Immature natural killer cell (primary cell): ENCODE measurements at regions not wholly inside any gene's neighbourhood (a gene's known extent, or its start where the extent isn't known, plus 50 kb on each side); places are given as distances from the start of the nearest gene placed in this dataset.

Experiments used
- DNase-seq, 3 donors: peaks; one replicate each; pipeline ENCODE4 v3.0.0; 2022; ENCODE audit warnings: mixed read lengths in 1 of 3
- H3K27ac Mint-ChIP-seq, 6 donors: one replicate each; pipeline ENCODE4 v1.8.0; 2020; ENCODE audit warnings: mixed read lengths in 6 of 6, mild to moderate bottlenecking in 5 of 6, inconsistent platforms in 4 of 6, moderate library complexity in 3 of 6
- H3K27me3 Mint-ChIP-seq, 3 donors: one replicate each; pipeline ENCODE4 v1.8.0; 2020 to 2021; ENCODE audit warnings: low read depth in 3 of 3, mild to moderate bottlenecking in 3 of 3, mixed read lengths in 3 of 3, moderate library complexity in 3 of 3, inconsistent platforms in 1 of 3
- H3K36me3 Mint-ChIP-seq, 3 donors: one replicate each; pipeline ENCODE4 v1.8.0; 2020; ENCODE audit warnings: mixed read lengths in 3 of 3, inconsistent platforms in 2 of 3, mild to moderate bottlenecking in 2 of 3
- H3K4me1 Mint-ChIP-seq, 2 donors: one replicate each; pipeline ENCODE4 v1.8.0; 2020; ENCODE audit warnings: inconsistent platforms in 2 of 2, mild to moderate bottlenecking in 2 of 2, mixed read lengths in 2 of 2, moderate library complexity in 1 of 2
- H3K4me3 Mint-ChIP-seq, 5 donors: one replicate each; pipeline ENCODE4 v1.8.0; 2020; ENCODE audit warnings: mild to moderate bottlenecking in 5 of 5, mixed read lengths in 5 of 5, inconsistent platforms in 3 of 5, moderate library complexity in 3 of 5
- H3K9me3 Mint-ChIP-seq, 6 donors: one replicate each; pipeline ENCODE4 v1.8.0; 2020; ENCODE audit warnings: mild to moderate bottlenecking in 6 of 6, mixed read lengths in 6 of 6, inconsistent platforms in 4 of 6, moderate library complexity in 3 of 6

DNA sequence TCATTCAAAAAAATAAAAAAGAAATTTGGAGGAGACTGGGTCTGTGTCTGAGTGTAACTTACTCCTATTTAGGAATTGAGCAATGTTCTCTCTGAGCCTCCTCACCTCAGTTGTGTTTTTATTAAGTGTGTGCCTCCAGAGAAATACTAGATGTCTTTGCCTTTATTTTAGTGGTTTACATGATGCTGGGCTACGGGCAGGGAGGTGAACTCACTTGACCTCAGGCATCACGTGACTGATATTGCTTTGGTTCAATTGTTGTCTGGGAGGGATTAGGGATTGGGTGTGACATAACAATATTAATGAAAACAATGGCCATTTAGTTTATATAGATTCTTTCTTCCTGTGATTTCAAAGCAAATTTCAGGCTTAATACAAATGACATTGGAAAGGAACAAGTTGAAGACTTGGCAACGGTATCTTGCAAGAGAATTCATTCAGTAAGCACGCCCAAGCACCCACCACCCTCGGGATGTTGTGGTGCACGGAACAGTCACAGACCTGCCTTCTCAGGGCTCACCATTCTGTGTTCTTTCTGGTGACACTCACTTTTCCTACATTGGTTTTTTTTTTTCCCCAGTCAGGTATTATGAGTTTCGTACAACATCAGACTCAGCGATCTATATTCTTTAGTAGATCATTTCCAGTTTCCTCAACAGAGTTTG lies 77.5 kb downstream of the BMP4 start:
- peaks cover 0 to 3% (median 0%) of the 10 kb centered on the region in 3 donors for H3K36me3 Mint-ChIP-seq
- H3K27me3 Mint-ChIP-seq: peaks cover 0 to 1% (median 0%) of the 10 kb centered on the region in 3 donors
- no peak for DNase-seq
- H3K9me3 Mint-ChIP-seq: peaks cover 0 to 11% (median 5%) of the 10 kb centered on the region in 6 donors
- no peak overlapping the region for H3K4me3 Mint-ChIP-seq
- H3K4me1 Mint-ChIP-seq: no peaks in the 10 kb centered on the region
- no peak overlapping the region for H3K27ac Mint-ChIP-seq

DNA sequence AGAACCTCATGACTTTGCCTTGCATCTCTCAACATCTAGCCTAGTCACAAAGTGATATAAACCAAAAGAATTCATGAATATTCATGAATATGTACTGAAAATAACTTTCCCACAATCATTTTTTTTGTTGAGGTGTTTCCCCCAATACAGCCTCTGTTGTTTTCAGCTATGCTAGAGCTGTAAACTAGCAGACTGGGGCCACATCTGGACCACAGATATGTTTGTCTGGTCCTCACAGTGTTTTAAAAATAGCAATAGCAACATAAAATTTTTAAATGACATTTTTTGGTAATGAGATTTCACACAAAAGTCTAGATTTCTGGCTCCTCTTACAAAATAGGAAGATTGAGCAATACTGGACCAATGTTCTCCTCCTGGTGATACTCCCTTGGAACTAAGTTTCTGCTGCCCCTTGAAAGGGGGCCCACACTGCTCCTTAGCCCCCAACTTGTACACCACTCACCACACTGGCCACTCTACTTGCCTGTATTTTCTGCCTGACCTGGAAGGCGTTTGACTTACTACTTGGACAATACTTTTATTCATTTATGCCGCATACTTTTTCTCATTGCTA lies 81.2 kb downstream of the BMP4 start:
- no peak for DNase-seq
- H3K27ac Mint-ChIP-seq: no peak overlapping the region
- H3K4me1 Mint-ChIP-seq: no peaks in the 10 kb centered on the region
- peaks cover 0 to 11% (median 5%) of the 10 kb centered on the region in 6 donors for H3K9me3 Mint-ChIP-seq
- H3K27me3 Mint-ChIP-seq: peaks cover 0 to 1% (median 0%) of the 10 kb centered on the region in 3 donors
- peaks cover 0 to 3% (median 0%) of the 10 kb centered on the region in 3 donors for H3K36me3 Mint-ChIP-seq
- no peak overlapping the region for H3K4me3 Mint-ChIP-seq

GRCh38 chr14:53874704-53875103 lies 81.9 kb downstream of the BMP4 start:
- Mint-ChIP-seq H3K9me3 (peaks cover 0 to 11% (median 5%) of the 10 kb centered on the region in 6 donors), H3K36me3 (peaks cover 0 to 3% (median 0%) of the 10 kb centered on the region in 3 donors), H3K4me1 (no peaks in the 10 kb centered on the region), H3K27ac (no peak overlapping the region), H3K4me3 (no peak overlapping the region), H3K27me3 (peaks cover 0 to 1% (median 0%) of the 10 kb centered on the region in 3 donors)
- DNase-seq: no peak

DNA sequence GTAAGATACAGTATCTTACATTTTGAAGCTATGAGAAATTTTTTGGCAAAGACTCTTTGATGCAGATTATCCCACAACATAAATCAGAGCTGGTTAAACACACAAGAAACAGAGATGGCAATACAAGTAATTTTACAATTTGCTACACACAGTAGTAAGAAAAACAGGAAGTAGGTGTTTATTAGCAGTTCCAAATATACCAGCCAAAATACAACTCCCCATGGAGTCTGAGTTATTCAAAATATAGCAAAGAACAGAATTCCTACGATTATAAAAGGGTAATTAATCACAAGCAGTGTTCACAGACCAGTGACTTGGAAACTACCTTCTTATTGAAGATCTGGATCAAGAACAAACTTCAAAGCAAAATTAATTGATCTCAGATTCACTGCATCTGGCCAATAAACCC lies 83.9 kb downstream of the BMP4 start:
- no peaks in the 10 kb centered on the region for H3K4me1 Mint-ChIP-seq
- peaks cover 0 to 11% (median 4%) of the 10 kb centered on the region in 6 donors for H3K9me3 Mint-ChIP-seq
- peaks cover 0 to under 1% (median 0%) of the 10 kb centered on the region in 3 donors for H3K27me3 Mint-ChIP-seq
- DNase-seq: no peak
- no peak overlapping the region for H3K4me3 Mint-ChIP-seq
- H3K36me3 Mint-ChIP-seq: peaks cover 0 to 3% (median 0%) of the 10 kb centered on the region in 3 donors
- H3K27ac Mint-ChIP-seq: no peak overlapping the region

GRCh38 chr14:53871951-53872350 lies 84.7 kb downstream of the BMP4 start:
- Mint-ChIP-seq H3K36me3 (peaks cover 0 to 3% (median 0%) of the 10 kb centered on the region in 3 donors), H3K27ac (no peak overlapping the region), H3K27me3 (no peaks in the 10 kb centered on the region), H3K4me3 (no peak overlapping the region), H3K9me3 (peaks cover 0 to 11% (median under 1%) of the 10 kb centered on the region in 6 donors), H3K4me1 (no peaks in the 10 kb centered on the region)
- no peak for DNase-seq

DNA sequence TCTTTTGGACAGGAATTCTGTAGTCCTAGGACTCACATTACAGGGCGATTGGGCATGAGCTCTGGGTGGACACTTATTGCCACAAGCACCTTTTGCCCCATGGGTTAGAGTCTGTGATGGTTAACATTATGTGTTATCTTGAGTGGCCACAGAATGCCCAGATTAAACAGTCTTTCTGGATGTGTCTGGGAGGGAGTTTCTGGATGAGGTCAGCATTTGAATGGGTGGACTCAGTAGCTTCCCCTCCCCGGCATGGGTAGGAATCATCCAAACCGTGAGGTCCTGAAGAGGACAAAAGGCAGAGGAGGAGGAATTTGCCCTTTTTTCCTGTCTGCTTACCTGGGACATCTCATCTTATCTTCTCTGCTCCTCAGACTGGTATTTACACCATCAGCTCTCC lies 85.6 kb downstream of the BMP4 start:
- Mint-ChIP-seq H3K4me1 (no peaks in the 10 kb centered on the region), H3K27ac (no peak overlapping the region), H3K4me3 (no peak overlapping the region), H3K9me3 (peaks cover 0 to 11% (median 0%) of the 10 kb centered on the region in 6 donors), H3K36me3 (no peaks in the 10 kb centered on the region), H3K27me3 (peaks cover 0 to 2% (median 0%) of the 10 kb centered on the region in 3 donors)
- no peak for DNase-seq

GRCh38 chr14:53865711-53866110 lies 90.9 kb downstream of the BMP4 start:
- peaks cover 0 to 2% (median 0%) of the 10 kb centered on the region in 3 donors for H3K27me3 Mint-ChIP-seq

DNA sequence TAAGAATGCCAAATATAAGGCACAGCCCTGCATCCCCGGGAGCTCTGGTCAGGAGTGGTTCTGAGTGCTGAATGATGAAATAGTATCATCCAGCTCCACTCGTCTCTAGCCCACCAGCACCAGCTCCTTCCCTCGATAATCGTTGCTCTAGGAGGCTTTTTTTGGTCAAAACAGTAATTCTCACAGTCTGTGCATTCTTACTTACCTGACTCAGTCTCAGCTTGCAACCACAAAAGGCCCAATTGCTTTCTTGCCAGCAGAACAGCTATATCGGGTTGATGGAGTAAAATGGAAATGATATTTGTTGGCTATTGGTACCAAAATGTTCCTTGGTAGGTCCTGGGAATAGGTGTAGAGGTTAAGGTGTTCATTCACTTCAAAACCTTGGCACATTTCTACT lies 94.8 kb downstream of the BMP4 start:
- H3K36me3 Mint-ChIP-seq: no peaks in the 10 kb centered on the region

More at GRCh38 chr14:53865711-53866110, 90.9 kb downstream of the BMP4 start:
- Mint-ChIP-seq H3K9me3 (peaks cover 0 to 9% (median 0%) of the 10 kb centered on the region in 6 donors), H3K36me3 (no peaks in the 10 kb centered on the region), H3K4me3 (no peak overlapping the region), H3K4me1 (no peaks in the 10 kb centered on the region), H3K27ac (no peak overlapping the region)
- no peak for DNase-seq

GRCh38 chr14:53858345-53858684 lies 98.3 kb downstream of the BMP4 start:
- H3K4me1 Mint-ChIP-seq: no peaks in the 10 kb centered on the region
- peaks cover 0 to 6% (median 0%) of the 10 kb centered on the region in 6 donors for H3K9me3 Mint-ChIP-seq
- H3K27me3 Mint-ChIP-seq: peaks cover 0 to 1% (median 0%) of the 10 kb centered on the region in 3 donors
- H3K4me3 Mint-ChIP-seq: no peak overlapping the region
- no peak overlapping the region for H3K27ac Mint-ChIP-seq
- no peaks in the 10 kb centered on the region for H3K36me3 Mint-ChIP-seq
- no peak for DNase-seq

More for the DNA sequence above, 94.8 kb downstream of the BMP4 start:
- Mint-ChIP-seq H3K4me3 (no peak overlapping the region), H3K4me1 (no peaks in the 10 kb centered on the region), H3K27ac (no peak overlapping the region), H3K27me3 (peaks cover 0 to 2% (median 1%) of the 10 kb centered on the region in 3 donors), H3K9me3 (peaks cover 0 to 9% (median 0%) of the 10 kb centered on the region in 6 donors)
- no peak for DNase-seq

GRCh38 chr14:53857625-53858344 lies 98.8 kb downstream of the BMP4 start:
- no peak for DNase-seq
- Mint-ChIP-seq H3K9me3 (peaks cover 0 to 4% (median 0%) of the 10 kb centered on the region in 6 donors), H3K4me3 (no peak overlapping the region), H3K27me3 (peaks cover 0 to 1% (median 0%) of the 10 kb centered on the region in 3 donors), H3K4me1 (no peaks in the 10 kb centered on the region), H3K36me3 (no peaks in the 10 kb centered on the region), H3K27ac (no peak overlapping the region)

GRCh38 chr14:53855574-53855973 lies 101.1 kb downstream of the BMP4 start:
- Mint-ChIP-seq H3K4me1 (no peaks in the 10 kb centered on the region), H3K27ac (no peak overlapping the region), H3K36me3 (no peaks in the 10 kb centered on the region), H3K4me3 (no peak overlapping the region), H3K27me3 (peaks cover 0 to 4% (median 0%) of the 10 kb centered on the region in 3 donors), H3K9me3 (peaks cover 0 to 6% (median under 1%) of the 10 kb centered on the region in 6 donors)
- DNase-seq: no peak

GRCh38 chr14:53855127-53855526 lies 101.5 kb downstream of the BMP4 start:
- H3K36me3 Mint-ChIP-seq: no peaks in the 10 kb centered on the region
- H3K27me3 Mint-ChIP-seq: peaks cover 0 to 4% (median 0%) of the 10 kb centered on the region in 3 donors
- H3K27ac Mint-ChIP-seq: no peak overlapping the region
- no peak overlapping the region for H3K4me3 Mint-ChIP-seq
- peaks cover 0 to 6% (median 1%) of the 10 kb centered on the region in 6 donors for H3K9me3 Mint-ChIP-seq
- DNase-seq: no peak
- H3K4me1 Mint-ChIP-seq: no peaks in the 10 kb centered on the region

DNA sequence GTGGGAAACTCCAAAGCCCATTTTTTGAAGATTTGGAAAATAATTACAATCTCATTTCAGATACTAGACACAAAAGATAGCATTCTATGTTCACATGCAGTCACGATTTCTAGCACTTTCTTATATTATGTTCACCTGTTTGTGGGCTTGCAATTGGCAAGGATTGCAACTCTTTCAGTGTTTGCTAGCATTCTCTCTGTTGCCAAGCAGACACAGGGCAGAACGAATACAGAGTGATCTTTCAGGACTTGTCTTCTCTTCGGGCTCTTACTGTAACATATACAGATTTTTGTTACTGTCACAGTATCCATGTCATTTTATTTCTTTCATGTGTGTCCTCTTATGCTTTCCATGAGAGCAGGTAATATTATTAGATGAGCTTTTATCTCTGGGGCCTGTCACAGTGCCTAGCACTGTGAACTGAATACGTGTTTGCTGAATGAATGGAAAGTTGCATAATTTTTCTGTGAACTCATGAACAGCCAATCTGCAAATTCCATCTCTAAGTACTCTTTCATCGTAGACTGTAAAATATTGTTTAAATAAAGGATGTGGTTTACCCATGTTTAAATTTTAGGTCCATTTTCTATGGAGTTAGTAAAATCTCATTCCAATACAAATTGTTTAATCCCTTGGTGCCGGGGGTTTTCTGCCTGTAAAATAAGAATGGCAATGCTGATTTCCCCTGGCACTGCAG lies 105.1 kb downstream of the BMP4 start:
- H3K27me3 Mint-ChIP-seq: peaks cover 0 to 3% (median 0%) of the 10 kb centered on the region in 3 donors
- H3K4me1 Mint-ChIP-seq: no peaks in the 10 kb centered on the region
- no peak overlapping the region for H3K4me3 Mint-ChIP-seq
- no peaks in the 10 kb centered on the region for H3K36me3 Mint-ChIP-seq
- no peak for DNase-seq
- peaks cover 0 to 6% (median 1%) of the 10 kb centered on the region in 6 donors for H3K9me3 Mint-ChIP-seq
- H3K27ac Mint-ChIP-seq: no peak overlapping the region
